Mesendoderm (in vitro differentiated cells): ENCODE measurements at regions not wholly inside any gene's neighbourhood (a gene's known extent, or its start where the extent isn't known, plus 50 kb on each side); places are given as distances from the start of the nearest gene placed in this dataset.

ENCODE experiments used
- DNase-seq: peaks from one replicate; pipeline ENCODE4 v3.0.0; 2013
- H2AK5ac ChIP-seq: 2 replicates; pipeline ENCODE4 v1.6.1; 2013; ENCODE audit warnings: low read length, inconsistent platforms
- H2BK120ac ChIP-seq: 2 replicates; pipeline ENCODE4 v1.6.1; 2013; ENCODE audit warnings: low read depth, mild to moderate bottlenecking, low read length, moderate library complexity, mixed read lengths
- H2BK15ac ChIP-seq: replicated peaks from 2 replicates; pipeline ENCODE4 v1.6.1; 2013; ENCODE audit warnings: low read depth, mild to moderate bottlenecking, moderate library complexity
- H2BK5ac ChIP-seq: 2 replicates; pipeline ENCODE4 v1.6.1; 2013; ENCODE audit warnings: low read length, inconsistent platforms
- H3K18ac ChIP-seq: 2 replicates; pipeline ENCODE4 v1.6.1; 2013; ENCODE audit warnings: mild to moderate bottlenecking, low read length, mixed read lengths
- H3K23ac ChIP-seq: one replicate; pipeline ENCODE4 v1.6.1; 2013; ENCODE audit warnings: low read length
- H3K27ac ChIP-seq: 2 replicates; pipeline ENCODE4 v1.5.1; 2013; ENCODE audit warnings: low read depth, mild to moderate bottlenecking, inconsistent platforms, low read length, moderate library complexity
- H3K27me3 ChIP-seq: 2 replicates; pipeline ENCODE4 v1.6.1; 2013; ENCODE audit warnings: low read length, control low read depth, mild to moderate bottlenecking, inconsistent platforms; ENCODE audit not compliant: insufficient read depth, poor library complexity
- H3K36me3 ChIP-seq: 2 replicates; pipeline ENCODE4 v1.6.1; 2013; ENCODE audit warnings: low read length, inconsistent platforms; ENCODE audit not compliant: control insufficient read depth, insufficient read depth
- H3K4ac ChIP-seq: one replicate; pipeline ENCODE4 v1.6.1; 2013; ENCODE audit warnings: low read depth, mild to moderate bottlenecking, low read length, moderate library complexity
- H3K4me1 ChIP-seq: 2 replicates; pipeline ENCODE4 v1.6.1; 2013; ENCODE audit warnings: low read depth, low read length, inconsistent platforms; ENCODE audit not compliant: control insufficient read depth
- H3K4me2 ChIP-seq: 2 replicates; pipeline ENCODE4 v1.6.1; 2013; ENCODE audit warnings: low read length
- H3K4me3 ChIP-seq: 2 replicates; pipeline ENCODE4 v1.5.1; 2013; ENCODE audit warnings: mild to moderate bottlenecking, low read length
- H3K56ac ChIP-seq: one replicate; pipeline ENCODE4 v1.6.1; 2013; ENCODE audit warnings: low read length
- H3K79me1 ChIP-seq: 2 replicates; pipeline ENCODE4 v1.6.1; 2013; ENCODE audit warnings: low read length, inconsistent platforms
- H3K79me2 ChIP-seq: 2 replicates; pipeline ENCODE4 v1.6.1; 2013; ENCODE audit warnings: mild to moderate bottlenecking, low read length; ENCODE audit not compliant: control insufficient read depth, insufficient read depth
- H3K9ac ChIP-seq: 2 replicates; pipeline ENCODE4 v1.6.1; 2013; ENCODE audit warnings: low read length, inconsistent platforms
- H4K5ac ChIP-seq: one replicate; pipeline ENCODE4 v1.6.1; 2013; ENCODE audit warnings: low read length
- H4K8ac ChIP-seq: one replicate; pipeline ENCODE4 v1.6.1; 2013; ENCODE audit warnings: low read depth, mild to moderate bottlenecking, control low read depth, low read length, moderate library complexity
- WGBS: extraction: QIAGEN DNeasy Blood & Tissue Kit; methylation state at CpG from one replicate; pipeline ENCODE4 v1.1.7; 2013; ENCODE audit warnings: low lambda C conversion rate, missing lambda C conversion rate; ENCODE audit not compliant: insufficient coverage; ENCODE audit errors: extremely low coverage; 5-methylcytosine and 5-hydroxymethylcytosine counted together

GRCh38 chrX:120690941-120691340 lies 61.1 kb upstream of the C1GALT1C1 start:
- no CpG with 5 or more reads among the region's 4 CpGs for WGBS
- Histone ChIP-seq H2BK15ac (no peak overlapping the region), H3K56ac (no peak overlapping the region), H3K18ac (no peak overlapping the region), H3K36me3 (no peaks in the 10 kb centered on the region), H3K9ac (no peak overlapping the region), H3K27ac (no peak overlapping the region), H3K23ac (no peak overlapping the region), H3K4me1 (no peaks in the 10 kb centered on the region), H3K27me3 (no peaks in the 10 kb centered on the region), H3K4ac (no peak overlapping the region), H3K79me1 (no peaks in the 10 kb centered on the region), H2BK120ac (no peak overlapping the region), H2AK5ac (no peak overlapping the region), H3K4me2 (no peak overlapping the region), H3K79me2 (no peaks in the 10 kb centered on the region), H2BK5ac (no peak overlapping the region), H4K8ac (no peak overlapping the region), H3K4me3 (no peak overlapping the region), H4K5ac (no peak overlapping the region)
- DNase-seq = no peak

GRCh38 chrX:120690344-120690743 lies 60.5 kb upstream of the C1GALT1C1 start:
- no peak overlapping the region for H2AK5ac ChIP-seq
- H3K79me2 ChIP-seq = no peaks in the 10 kb centered on the region
- no CpG with 5 or more reads among the region's 3 CpGs for WGBS

GRCh38 chrX:120680090-120680489 lies 50.2 kb upstream of the C1GALT1C1 start:
- WGBS = no CpG with 5 or more reads among the region's 5 CpGs
- H3K9ac ChIP-seq = no peak overlapping the region

More at GRCh38 chrX:120690344-120690743, 60.5 kb upstream of the C1GALT1C1 start:
- Histone ChIP-seq H3K79me1 (no peaks in the 10 kb centered on the region), H2BK15ac (no peak overlapping the region), H4K5ac (no peak overlapping the region), H3K27me3 (no peaks in the 10 kb centered on the region), H3K4me3 (no peak overlapping the region), H3K23ac (no peak overlapping the region), H2BK120ac (no peak overlapping the region), H4K8ac (no peak overlapping the region), H3K4me2 (no peak overlapping the region), H3K36me3 (no peaks in the 10 kb centered on the region), H2BK5ac (no peak overlapping the region), H3K27ac (no peak overlapping the region), H3K56ac (no peak overlapping the region), H3K4me1 (no peaks in the 10 kb centered on the region), H3K9ac (no peak overlapping the region), H3K4ac (no peak overlapping the region), H3K18ac (no peak overlapping the region)
- no peak for DNase-seq

More at GRCh38 chrX:120680090-120680489, 50.2 kb upstream of the C1GALT1C1 start:
- H3K4me2 ChIP-seq = no peak overlapping the region
- H3K27ac ChIP-seq = no peak overlapping the region
- no peaks in the 10 kb centered on the region for H3K79me1 ChIP-seq
- no peak overlapping the region for H3K56ac ChIP-seq
- H3K27me3 ChIP-seq = no peaks in the 10 kb centered on the region
- H4K8ac ChIP-seq = no peak overlapping the region
- H3K18ac ChIP-seq = no peak overlapping the region
- no peaks in the 10 kb centered on the region for H3K36me3 ChIP-seq
- no peak overlapping the region for H2BK15ac ChIP-seq
- no peaks in the 10 kb centered on the region for H3K4me1 ChIP-seq
- no peak overlapping the region for H3K4ac ChIP-seq
- H2BK5ac ChIP-seq = no peak overlapping the region
- no peak overlapping the region for H3K23ac ChIP-seq
- no peak overlapping the region for H2AK5ac ChIP-seq
- no peak overlapping the region for H4K5ac ChIP-seq
- DNase-seq = no peak
- no peak overlapping the region for H2BK120ac ChIP-seq
- H3K4me3 ChIP-seq = no peak overlapping the region
- no peaks in the 10 kb centered on the region for H3K79me2 ChIP-seq
